GM23338 (cell line): ENCODE measurements at regions not wholly inside any gene's neighbourhood (a gene's known extent, or its start where the extent isn't known, plus 50 kb on each side); places are given as distances from the start of the nearest gene placed in this dataset.

Experiments
- ATAC-seq: fragments of 200-7000 bp; cut with Tn5 transposase; 3 replicates; pipeline ENCODE4 v1.9.1; 2020
- DNase-seq: peaks from one replicate; pipeline ENCODE4 v3.0.0-alpha.2; 2015; ENCODE audit warnings: low spot score
- H2AFZ ChIP-seq: fragments of 200-600 bp; sonication (generic); 2 replicates; pipeline ENCODE4 v1.8.0; 2016; ENCODE audit warnings: antibody characterized with exemption, mild to moderate bottlenecking, moderate library complexity
- H3F3A ChIP-seq: fragments of 200-600 bp; sonication (generic); replicated peaks from 2 replicates; pipeline ENCODE4 v1.8.0; 2017; ENCODE audit warnings: antibody characterized with exemption, mixed run types, low read depth
- H3K27ac ChIP-seq: fragments of 200-600 bp; sonication (generic); 2 replicates; pipeline ENCODE4 v1.6.1; 2016; ENCODE audit warnings: low read depth
- H3K27me3 ChIP-seq: fragments of 200-600 bp; sonication (generic); 2 replicates; pipeline ENCODE4 v1.8.0; 2016; ENCODE audit warnings: mild to moderate bottlenecking, mixed run types, moderate library complexity; ENCODE audit not compliant: insufficient read depth
- H3K36me3 ChIP-seq: fragments of 200-600 bp; sonication (generic); 2 replicates; pipeline ENCODE4 v1.8.0; 2016; ENCODE audit warnings: mild to moderate bottlenecking; ENCODE audit not compliant: insufficient read depth
- H3K4me1 ChIP-seq: fragments of 200-600 bp; sonication (generic); 2 replicates; pipeline ENCODE4 v1.8.0; 2016; ENCODE audit warnings: mild to moderate bottlenecking, moderate library complexity; ENCODE audit not compliant: insufficient read depth
- H3K4me2 ChIP-seq: fragments of 200-600 bp; sonication (generic); 2 replicates; pipeline ENCODE4 v1.7.1; 2017; ENCODE audit warnings: mixed run types
- H3K4me3 ChIP-seq: fragments of 200-600 bp; sonication (generic); 2 replicates; pipeline ENCODE4 v1.6.1; 2016; ENCODE audit warnings: mixed run types
- H3K79me2 ChIP-seq: fragments of 200-600 bp; sonication (generic); replicated peaks from 2 replicates; pipeline ENCODE4 v1.8.0; 2017; ENCODE audit warnings: mild to moderate bottlenecking; ENCODE audit not compliant: insufficient read depth
- H3K9me2 ChIP-seq: fragments of 200-600 bp; sonication (generic); 2 replicates; pipeline ENCODE4 v1.8.0; 2017; ENCODE audit not compliant: insufficient read depth
- H4K20me1 ChIP-seq: fragments of 200-600 bp; sonication (generic); replicated peaks from 2 replicates; pipeline ENCODE4 v1.8.0; 2017; ENCODE audit warnings: mild to moderate bottlenecking; ENCODE audit not compliant: insufficient read depth
- H3K27ac Mint-ChIP-seq: 2 replicates; pipeline ENCODE4 v1.8.0; 2020; ENCODE audit warnings: inconsistent platforms, mild to moderate bottlenecking, moderate library complexity, mixed read lengths
- H3K27me3 Mint-ChIP-seq: 3 replicates; pipeline ENCODE4 v1.8.0; 2022; ENCODE audit warnings: low read depth, mild to moderate bottlenecking, moderate library complexity, mixed read lengths, inconsistent platforms; ENCODE audit not compliant: insufficient read depth, poor library complexity
- H3K36me3 Mint-ChIP-seq: 3 replicates; pipeline ENCODE4 v1.8.0; 2021; ENCODE audit warnings: low read depth, mild to moderate bottlenecking, inconsistent platforms, moderate library complexity, mixed read lengths
- H3K4me1 Mint-ChIP-seq: 3 replicates; pipeline ENCODE4 v1.8.0; 2020; ENCODE audit warnings: mild to moderate bottlenecking, inconsistent platforms, mixed read lengths
- H3K4me3 Mint-ChIP-seq: 3 replicates; pipeline ENCODE4 v1.8.0; 2021; ENCODE audit warnings: moderate library complexity, mild to moderate bottlenecking, inconsistent platforms, mixed read lengths
- H3K9me3 Mint-ChIP-seq: 3 replicates; pipeline ENCODE4 v1.8.0; 2020; ENCODE audit warnings: moderate library complexity, mild to moderate bottlenecking, inconsistent platforms, mixed read lengths
- CREB1 ChIP-seq: fragments of 250-450 bp; sonication (Bioruptor Pico); IDR thresholded peaks from 2 replicates; pipeline ENCODE4 v1.5.0; 2020; ENCODE audit warnings: low read depth, mild to moderate bottlenecking, moderate library complexity
- ZNF114 ChIP-seq: fragments of 250-450 bp; sonication (Bioruptor Pico); IDR thresholded peaks from 2 replicates; pipeline ENCODE4 v1.5.0; 2020; ENCODE audit warnings: mild to moderate bottlenecking, moderate library complexity
- ZNF462 ChIP-seq: fragments of 250-450 bp; sonication (Bioruptor Pico); IDR thresholded peaks from 2 replicates; pipeline ENCODE4 v1.5.0; 2020; ENCODE audit warnings: mild to moderate bottlenecking, moderate library complexity
- TF ChIP-seq, protein P1 (sequence below): IDR thresholded peaks from 2 replicates; pipeline ENCODE4 v1.6.1; 2016; ENCODE audit warnings: antibody characterized with exemption
- TF ChIP-seq, protein P2 (sequence below): IDR thresholded peaks from one replicate; pipeline ENCODE4 v1.6.1; 2018; ENCODE audit warnings: antibody characterized with exemption; ENCODE audit not compliant: unreplicated experiment

DNA sequence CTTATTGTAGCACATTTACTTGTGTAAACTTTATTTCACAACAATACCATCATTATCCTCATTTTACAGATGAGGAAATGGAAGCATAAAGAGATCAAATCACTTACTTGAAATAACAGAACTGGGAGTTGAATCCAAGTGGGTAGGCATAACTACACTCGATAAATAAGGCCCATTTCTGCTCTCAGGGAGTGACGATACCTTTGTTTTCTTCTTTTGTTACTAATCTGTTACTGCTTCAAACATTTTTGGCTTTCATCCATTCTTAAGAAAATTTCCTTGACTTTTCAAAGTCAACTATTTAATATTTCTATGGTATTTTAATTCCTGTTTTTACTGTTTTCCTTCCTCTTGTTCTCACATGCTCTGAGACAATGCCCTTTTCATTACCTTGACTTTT lies 201.6 kb downstream of the ATP23 start (continued):
- TF ChIP-seq ZNF462 (CRISPR knock-in tag) = no peak
- no peak for TF ChIP-seq CREB1 (CRISPR knock-in tag)

DNA sequence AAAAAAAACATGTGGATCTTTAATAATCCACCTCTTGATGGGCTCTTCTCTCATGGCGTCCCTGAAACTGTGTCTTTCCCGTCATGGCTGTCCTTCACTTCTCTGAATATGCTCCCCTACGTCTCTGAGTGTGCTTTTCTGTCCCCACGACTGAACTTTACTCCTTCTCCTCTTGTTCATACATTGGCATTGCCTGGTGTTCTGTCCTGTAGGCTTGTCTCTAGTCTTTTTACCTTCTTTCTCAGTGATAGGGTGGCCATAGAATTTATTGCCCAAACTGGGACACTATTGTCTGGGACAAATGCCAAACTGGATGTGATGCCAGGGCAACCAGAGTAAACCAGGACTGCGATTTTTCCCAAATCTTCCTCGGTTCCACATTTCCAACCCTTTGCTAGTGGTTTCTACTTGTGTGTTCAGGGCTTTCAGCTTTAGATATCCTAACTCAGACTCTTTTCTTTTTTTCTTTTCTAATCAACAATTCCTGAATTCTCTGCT lies 202.2 kb downstream of the ATP23 start:
- Mint-ChIP-seq H3K9me3 (peaks cover 13% of the 10 kb centered on the region; the same call in 2 of the 3 replicates), H3K27me3 (no peaks in the 10 kb centered on the region), H3K4me1 (peaks cover 18% of the 10 kb centered on the region), H3K27ac (no peak overlapping the region), H3K36me3 (peaks cover 8% of the 10 kb centered on the region; the same call in 2 of the 3 replicates), H3K4me3 (no peak overlapping the region)
- Histone ChIP-seq H3K79me2 (no peaks in the 10 kb centered on the region), H3K9me2 (no peaks in the 10 kb centered on the region; the same call in 1 of the 2 replicates), H3K4me2 (no peak overlapping the region), H4K20me1 (no peaks in the 10 kb centered on the region), H3K4me1 (peaks cover 12% of the 10 kb centered on the region; the same call in 1 of the 2 replicates), H3K36me3 (no peaks in the 10 kb centered on the region), H3K27ac (no peak overlapping the region), H3K27me3 (no peaks in the 10 kb centered on the region), H3F3A (no peaks in the 10 kb centered on the region), H3K4me3 (no peak overlapping the region), H2AFZ (no peak overlapping the region)
- ATAC-seq (no peak), DNase-seq (no peak)
- TF ChIP-seq, protein P1, sequence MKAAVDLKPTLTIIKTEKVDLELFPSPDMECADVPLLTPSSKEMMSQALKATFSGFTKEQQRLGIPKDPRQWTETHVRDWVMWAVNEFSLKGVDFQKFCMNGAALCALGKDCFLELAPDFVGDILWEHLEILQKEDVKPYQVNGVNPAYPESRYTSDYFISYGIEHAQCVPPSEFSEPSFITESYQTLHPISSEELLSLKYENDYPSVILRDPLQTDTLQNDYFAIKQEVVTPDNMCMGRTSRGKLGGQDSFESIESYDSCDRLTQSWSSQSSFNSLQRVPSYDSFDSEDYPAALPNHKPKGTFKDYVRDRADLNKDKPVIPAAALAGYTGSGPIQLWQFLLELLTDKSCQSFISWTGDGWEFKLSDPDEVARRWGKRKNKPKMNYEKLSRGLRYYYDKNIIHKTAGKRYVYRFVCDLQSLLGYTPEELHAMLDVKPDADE = no peak
- TF ChIP-seq ZNF114 (CRISPR knock-in tag) = no peak
- TF ChIP-seq CREB1 (CRISPR knock-in tag) = no peak
- TF ChIP-seq, protein P2, sequence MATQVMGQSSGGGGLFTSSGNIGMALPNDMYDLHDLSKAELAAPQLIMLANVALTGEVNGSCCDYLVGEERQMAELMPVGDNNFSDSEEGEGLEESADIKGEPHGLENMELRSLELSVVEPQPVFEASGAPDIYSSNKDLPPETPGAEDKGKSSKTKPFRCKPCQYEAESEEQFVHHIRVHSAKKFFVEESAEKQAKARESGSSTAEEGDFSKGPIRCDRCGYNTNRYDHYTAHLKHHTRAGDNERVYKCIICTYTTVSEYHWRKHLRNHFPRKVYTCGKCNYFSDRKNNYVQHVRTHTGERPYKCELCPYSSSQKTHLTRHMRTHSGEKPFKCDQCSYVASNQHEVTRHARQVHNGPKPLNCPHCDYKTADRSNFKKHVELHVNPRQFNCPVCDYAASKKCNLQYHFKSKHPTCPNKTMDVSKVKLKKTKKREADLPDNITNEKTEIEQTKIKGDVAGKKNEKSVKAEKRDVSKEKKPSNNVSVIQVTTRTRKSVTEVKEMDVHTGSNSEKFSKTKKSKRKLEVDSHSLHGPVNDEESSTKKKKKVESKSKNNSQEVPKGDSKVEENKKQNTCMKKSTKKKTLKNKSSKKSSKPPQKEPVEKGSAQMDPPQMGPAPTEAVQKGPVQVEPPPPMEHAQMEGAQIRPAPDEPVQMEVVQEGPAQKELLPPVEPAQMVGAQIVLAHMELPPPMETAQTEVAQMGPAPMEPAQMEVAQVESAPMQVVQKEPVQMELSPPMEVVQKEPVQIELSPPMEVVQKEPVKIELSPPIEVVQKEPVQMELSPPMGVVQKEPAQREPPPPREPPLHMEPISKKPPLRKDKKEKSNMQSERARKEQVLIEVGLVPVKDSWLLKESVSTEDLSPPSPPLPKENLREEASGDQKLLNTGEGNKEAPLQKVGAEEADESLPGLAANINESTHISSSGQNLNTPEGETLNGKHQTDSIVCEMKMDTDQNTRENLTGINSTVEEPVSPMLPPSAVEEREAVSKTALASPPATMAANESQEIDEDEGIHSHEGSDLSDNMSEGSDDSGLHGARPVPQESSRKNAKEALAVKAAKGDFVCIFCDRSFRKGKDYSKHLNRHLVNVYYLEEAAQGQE = no peak
